Endothelial cell (in vitro differentiated cells): ENCODE measurements at regions not wholly inside any gene's neighbourhood (a gene's known extent, or its start where the extent isn't known, plus 50 kb on each side); places are given as distances from the start of the nearest gene placed in this dataset.

Experiments
- DNase-seq: peaks from one replicate; pipeline ENCODE4 v3.0.0; 2021; ENCODE audit warnings: low spot score
- H3K27ac Mint-ChIP-seq: one replicate; pipeline ENCODE4 v1.8.0; 2021; ENCODE audit warnings: mixed read lengths, inconsistent platforms; ENCODE audit not compliant: unreplicated experiment
- H3K27me3 Mint-ChIP-seq: one replicate; pipeline ENCODE4 v1.8.0; 2021; ENCODE audit warnings: mild to moderate bottlenecking, moderate library complexity, mixed read lengths, inconsistent platforms; ENCODE audit not compliant: unreplicated experiment
- H3K36me3 Mint-ChIP-seq: one replicate; pipeline ENCODE4 v1.8.0; 2021; ENCODE audit warnings: mild to moderate bottlenecking, low read depth, mixed read lengths, inconsistent platforms; ENCODE audit not compliant: unreplicated experiment
- H3K4me1 Mint-ChIP-seq: one replicate; pipeline ENCODE4 v1.8.0; 2021; ENCODE audit warnings: mild to moderate bottlenecking, mixed read lengths, inconsistent platforms; ENCODE audit not compliant: unreplicated experiment
- H3K4me3 Mint-ChIP-seq: one replicate; pipeline ENCODE4 v1.8.0; 2021; ENCODE audit warnings: mild to moderate bottlenecking, mixed read lengths, inconsistent platforms; ENCODE audit not compliant: unreplicated experiment
- H3K9me3 Mint-ChIP-seq: one replicate; pipeline ENCODE4 v1.8.0; 2021; ENCODE audit warnings: mixed read lengths, inconsistent platforms; ENCODE audit not compliant: unreplicated experiment
- TF ChIP-seq, protein P1 (sequence below): fragments of 200-600 bp; sonication (generic); IDR thresholded peaks from one replicate; pipeline ENCODE4 v1.5.0; 2021; ENCODE audit warnings: antibody characterized with exemption; ENCODE audit not compliant: unreplicated experiment

DNA sequence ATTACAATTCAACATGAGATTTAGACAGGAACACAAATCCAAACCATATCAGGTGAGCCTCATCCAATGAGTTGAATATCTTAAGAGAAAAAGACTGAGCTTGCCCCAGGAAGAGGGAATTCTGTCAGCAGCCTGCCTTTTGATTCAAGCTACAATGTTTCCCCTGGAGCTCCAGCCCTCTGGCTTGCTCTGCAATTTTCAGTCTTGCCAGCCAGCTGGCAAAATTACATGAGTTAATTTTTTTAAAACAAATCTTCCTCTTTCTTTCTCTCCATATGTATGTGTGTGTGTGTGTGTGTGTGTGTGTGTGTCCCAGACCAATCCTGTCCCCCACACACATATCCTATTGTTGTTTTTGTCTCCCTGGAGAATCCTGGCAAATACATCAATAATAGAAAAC lies 313.2 kb downstream of the CDH10 start:
- TF ChIP-seq, protein P1, sequence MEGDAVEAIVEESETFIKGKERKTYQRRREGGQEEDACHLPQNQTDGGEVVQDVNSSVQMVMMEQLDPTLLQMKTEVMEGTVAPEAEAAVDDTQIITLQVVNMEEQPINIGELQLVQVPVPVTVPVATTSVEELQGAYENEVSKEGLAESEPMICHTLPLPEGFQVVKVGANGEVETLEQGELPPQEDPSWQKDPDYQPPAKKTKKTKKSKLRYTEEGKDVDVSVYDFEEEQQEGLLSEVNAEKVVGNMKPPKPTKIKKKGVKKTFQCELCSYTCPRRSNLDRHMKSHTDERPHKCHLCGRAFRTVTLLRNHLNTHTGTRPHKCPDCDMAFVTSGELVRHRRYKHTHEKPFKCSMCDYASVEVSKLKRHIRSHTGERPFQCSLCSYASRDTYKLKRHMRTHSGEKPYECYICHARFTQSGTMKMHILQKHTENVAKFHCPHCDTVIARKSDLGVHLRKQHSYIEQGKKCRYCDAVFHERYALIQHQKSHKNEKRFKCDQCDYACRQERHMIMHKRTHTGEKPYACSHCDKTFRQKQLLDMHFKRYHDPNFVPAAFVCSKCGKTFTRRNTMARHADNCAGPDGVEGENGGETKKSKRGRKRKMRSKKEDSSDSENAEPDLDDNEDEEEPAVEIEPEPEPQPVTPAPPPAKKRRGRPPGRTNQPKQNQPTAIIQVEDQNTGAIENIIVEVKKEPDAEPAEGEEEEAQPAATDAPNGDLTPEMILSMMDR: no peak
- no peaks in the 10 kb centered on the region for H3K36me3 Mint-ChIP-seq
- no peak for DNase-seq
- no peaks in the 10 kb centered on the region for H3K4me1 Mint-ChIP-seq
- H3K27me3 Mint-ChIP-seq: no peaks in the 10 kb centered on the region
- H3K27ac Mint-ChIP-seq: no peak overlapping the region
- no peaks in the 10 kb centered on the region for H3K9me3 Mint-ChIP-seq
- no peak overlapping the region for H3K4me3 Mint-ChIP-seq

DNA sequence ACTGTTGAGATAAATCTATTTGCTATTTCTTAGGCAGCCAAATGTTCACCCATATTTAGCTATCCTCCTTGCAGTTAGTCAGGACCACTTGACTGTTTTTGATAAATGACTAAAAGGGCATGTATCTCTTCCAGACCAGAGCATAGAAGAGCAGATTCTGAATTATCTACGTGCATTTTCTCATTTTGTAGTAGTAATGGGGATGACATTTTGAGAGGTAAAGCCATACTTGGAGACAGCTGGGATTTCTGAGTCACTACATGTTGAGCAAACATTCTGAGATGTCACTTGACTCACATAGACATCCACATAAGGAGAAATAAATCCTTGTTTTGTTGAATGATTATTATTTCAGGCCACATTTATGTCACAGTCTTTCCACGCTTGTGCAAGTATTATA lies 297.6 kb downstream of the CDH10 start:
- no peaks in the 10 kb centered on the region for H3K36me3 Mint-ChIP-seq
- no peaks in the 10 kb centered on the region for H3K9me3 Mint-ChIP-seq

DNA sequence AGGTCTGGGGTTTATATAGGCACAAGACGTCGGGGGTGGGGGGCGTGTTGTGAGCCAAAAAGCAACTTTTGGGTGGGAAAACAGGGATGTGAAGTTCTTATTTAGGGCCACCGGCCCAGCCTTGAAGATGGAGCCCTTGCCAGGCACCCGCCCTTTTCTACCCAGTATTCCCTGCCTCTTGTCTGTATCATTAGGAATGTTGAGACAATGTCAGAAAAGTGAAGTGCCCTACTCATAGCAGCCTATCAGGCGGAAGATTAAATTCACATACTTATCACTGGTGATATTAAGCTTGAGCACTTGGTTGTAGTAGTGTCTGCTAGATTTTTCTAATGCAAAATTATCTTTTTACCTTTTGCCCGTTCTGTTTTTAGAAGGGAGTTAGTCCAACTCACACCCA lies 293.5 kb downstream of the CDH10 start:
- Mint-ChIP-seq H3K4me1 (no peaks in the 10 kb centered on the region), H3K4me3 (no peak overlapping the region), H3K27ac (no peak overlapping the region), H3K9me3 (no peaks in the 10 kb centered on the region), H3K27me3 (no peaks in the 10 kb centered on the region), H3K36me3 (no peaks in the 10 kb centered on the region)
- TF ChIP-seq, protein P1: no peak
- DNase-seq: no peak

More for the DNA sequence above, 297.6 kb downstream of the CDH10 start:
- Mint-ChIP-seq H3K4me3 (no peak overlapping the region), H3K27me3 (no peaks in the 10 kb centered on the region), H3K27ac (no peak overlapping the region), H3K4me1 (no peaks in the 10 kb centered on the region)
- DNase-seq: no peak
- TF ChIP-seq, protein P1: no peak

DNA sequence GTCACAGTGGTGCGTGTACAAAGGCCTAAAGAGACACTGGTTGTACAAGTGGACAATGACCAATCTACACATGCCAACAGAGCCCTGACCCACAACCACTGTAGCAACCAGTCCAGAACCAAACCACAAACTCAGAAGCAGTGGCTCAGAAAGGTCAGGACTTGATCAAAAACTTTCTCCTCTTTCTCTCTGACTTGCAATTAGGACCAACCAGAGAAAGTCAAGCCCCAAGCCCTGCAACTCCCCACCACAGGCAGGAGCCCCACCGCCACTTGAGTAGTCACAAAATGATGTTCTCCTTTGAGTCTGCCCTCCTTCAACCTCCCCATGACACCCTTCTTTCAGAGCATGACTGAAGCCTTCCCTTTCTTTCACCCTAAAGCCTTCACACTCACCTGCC lies 291.8 kb downstream of the CDH10 start:
- H3K27me3 Mint-ChIP-seq: no peaks in the 10 kb centered on the region
- H3K4me3 Mint-ChIP-seq: no peak overlapping the region
- no peak for DNase-seq
- H3K4me1 Mint-ChIP-seq: no peaks in the 10 kb centered on the region
- H3K36me3 Mint-ChIP-seq: no peaks in the 10 kb centered on the region
- no peaks in the 10 kb centered on the region for H3K9me3 Mint-ChIP-seq
- no peak overlapping the region for H3K27ac Mint-ChIP-seq
- TF ChIP-seq, protein P1: no peak

DNA sequence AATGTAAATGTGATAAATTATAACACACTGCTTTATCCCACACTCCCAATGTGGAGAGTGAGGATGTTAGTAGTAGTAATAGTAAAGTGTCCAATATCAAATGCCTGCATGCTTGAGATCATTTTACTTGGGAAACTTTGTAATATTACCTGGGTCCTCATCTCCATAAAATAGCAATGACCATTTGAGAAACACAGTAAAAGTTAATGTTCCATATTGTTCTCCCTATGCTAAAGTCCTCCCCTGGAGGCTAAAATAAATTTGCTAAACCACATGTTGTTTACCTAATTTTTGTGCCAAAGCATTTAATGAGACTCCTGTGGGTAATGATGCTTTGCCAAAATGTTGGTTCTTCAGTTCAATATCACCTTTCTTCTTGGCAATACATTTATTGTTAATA lies 291.2 kb downstream of the CDH10 start:
- H3K4me3 Mint-ChIP-seq: no peak overlapping the region
- no peaks in the 10 kb centered on the region for H3K4me1 Mint-ChIP-seq
- no peak overlapping the region for H3K27ac Mint-ChIP-seq
- TF ChIP-seq, protein P1: no peak
- H3K9me3 Mint-ChIP-seq: no peaks in the 10 kb centered on the region
- H3K36me3 Mint-ChIP-seq: no peaks in the 10 kb centered on the region
- DNase-seq: no peak
- no peaks in the 10 kb centered on the region for H3K27me3 Mint-ChIP-seq
